ENCODE measurements at regions not wholly inside any gene's neighbourhood (a gene's known extent, or its start where the extent isn't known, plus 50 kb on each side); places are given as distances from the start of the nearest gene placed in this dataset.

GRCh38 chr15:69818529-69818928, 279.2 kb downstream of the TLE3 start:
- no peak for DNase-seq (ENCODE audit: low spot score)

DNA sequence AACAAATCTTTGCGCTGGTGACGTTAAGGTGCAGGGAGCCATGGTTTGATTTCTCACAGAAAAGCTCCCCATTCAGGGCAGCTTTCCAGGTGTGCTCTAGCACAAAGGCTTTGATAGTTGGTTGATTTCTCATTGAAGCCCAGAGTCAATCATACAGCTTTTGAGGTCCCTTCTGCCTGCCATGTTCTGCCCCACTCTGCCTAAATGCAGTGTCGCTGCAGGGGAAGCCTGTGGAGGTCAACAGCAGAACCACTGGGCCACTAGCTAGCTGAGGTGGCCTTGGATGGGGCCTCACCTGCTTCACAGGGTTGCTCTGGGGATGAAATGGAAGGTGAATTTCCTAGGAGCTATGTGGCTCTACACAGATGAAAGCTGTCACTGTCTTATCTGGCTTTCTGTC, 278.3 kb downstream of the TLE3 start:
- DNase-seq (ENCODE audit: low spot score): no peak

GRCh38 chr15:69820819-69821218, 276.9 kb downstream of the TLE3 start:
- DNase-seq (ENCODE audit: low spot score): no peak

GRCh38 chr15:69823223-69823907, 274.4 kb downstream of the TLE3 start:
- DNase-seq (ENCODE audit: low spot score): no peak

GRCh38 chr15:69824075-69824876, 273.4 kb downstream of the TLE3 start:
- DNase-seq (ENCODE audit: low spot score): no peak

DNA sequence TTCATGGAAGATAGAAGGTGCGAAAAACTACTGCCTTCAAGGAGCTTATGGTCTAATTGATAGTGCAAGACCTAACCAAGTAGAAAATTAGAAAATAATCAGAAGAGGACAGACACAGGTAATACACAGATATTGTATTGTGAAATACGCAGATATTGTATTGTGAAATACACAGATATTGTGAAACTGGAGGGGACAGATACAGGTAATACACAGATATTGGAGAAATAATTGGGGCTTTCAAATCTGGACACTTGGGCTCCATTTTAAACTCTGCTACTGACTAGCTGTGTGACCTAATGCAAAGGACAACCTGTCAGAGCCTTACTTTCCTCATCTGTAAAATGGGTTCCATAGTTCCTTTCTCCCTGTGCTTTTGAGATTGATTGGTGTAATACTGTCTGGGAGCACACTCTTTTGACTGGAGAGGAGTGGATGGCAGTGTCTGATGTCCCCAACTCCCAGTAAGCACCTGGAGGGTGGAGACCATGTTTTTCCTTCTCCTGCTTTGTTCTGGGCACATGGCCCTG, 272.8 kb downstream of the TLE3 start:
- no peak for DNase-seq (ENCODE audit: low spot score)

DNA sequence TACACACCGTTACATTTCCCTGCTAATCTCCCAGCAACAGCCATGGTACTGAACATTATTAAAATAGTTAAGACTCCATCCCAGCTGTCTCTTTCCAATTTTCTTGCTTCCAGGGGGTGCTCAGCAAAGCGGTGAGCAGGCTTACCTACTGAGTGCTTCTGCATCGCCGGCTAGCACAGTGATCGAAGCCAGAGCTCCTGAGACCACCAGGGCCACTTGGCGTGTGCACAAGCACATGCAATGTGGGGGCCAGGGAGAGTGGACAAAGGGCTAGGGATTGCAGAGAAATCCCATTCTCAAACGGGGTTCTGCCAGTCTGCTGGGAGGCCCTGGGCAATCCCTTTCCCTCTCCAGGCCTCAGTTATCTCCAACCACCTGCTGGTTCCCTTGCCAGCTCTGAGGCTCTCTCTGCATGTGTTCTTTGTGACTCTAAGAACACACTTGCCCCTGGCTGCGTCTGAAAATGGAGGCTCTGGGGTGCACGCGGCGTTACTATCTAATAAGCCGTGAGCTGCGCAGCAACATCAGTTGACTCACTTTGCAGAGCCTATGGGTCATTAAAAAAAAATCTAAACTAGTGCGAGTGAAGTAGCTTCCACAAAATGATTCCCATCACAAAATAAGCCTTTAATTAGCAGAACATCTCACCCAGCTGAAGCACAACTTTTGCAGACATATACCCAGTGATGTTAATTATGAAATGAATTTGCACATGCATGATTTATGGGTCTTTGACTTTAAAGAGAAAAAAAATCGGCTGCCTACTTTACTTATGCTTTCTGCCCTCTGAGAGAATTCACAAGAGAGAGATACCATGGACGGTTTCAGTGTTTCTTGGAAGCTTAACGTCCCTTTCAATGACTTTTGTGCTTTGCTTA, 271.5 kb downstream of the TLE3 start:
- DNase-seq (ENCODE audit: low spot score): no peak

DNA sequence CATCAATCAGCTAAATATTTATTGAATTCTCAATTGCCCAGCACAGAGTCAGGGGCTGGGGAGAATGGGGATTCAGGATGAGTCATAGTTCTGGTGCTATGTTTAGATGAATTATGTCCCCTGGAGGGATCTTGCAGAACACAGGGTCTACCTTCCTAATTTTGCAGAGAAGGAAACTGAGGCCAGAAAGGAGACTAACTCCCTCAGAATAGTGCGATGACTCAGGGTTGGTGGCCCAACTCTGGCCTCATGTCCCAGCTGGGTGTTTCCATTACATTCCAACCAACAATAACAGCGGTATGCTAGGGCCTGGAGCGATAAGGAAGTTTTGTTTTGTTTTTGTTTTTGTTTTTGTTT, 270.9 kb downstream of the TLE3 start:
- no peak for DNase-seq (ENCODE audit: low spot score)

GRCh38 chr15:69827751-69828150, 270.0 kb downstream of the TLE3 start:
- DNase-seq (ENCODE audit: low spot score): no peak

- no peak for DNase-seq (ENCODE audit: low spot score)
Measured at GRCh38 chr15:69828181-69828828, 269.4 kb downstream of the TLE3 start.

DNA sequence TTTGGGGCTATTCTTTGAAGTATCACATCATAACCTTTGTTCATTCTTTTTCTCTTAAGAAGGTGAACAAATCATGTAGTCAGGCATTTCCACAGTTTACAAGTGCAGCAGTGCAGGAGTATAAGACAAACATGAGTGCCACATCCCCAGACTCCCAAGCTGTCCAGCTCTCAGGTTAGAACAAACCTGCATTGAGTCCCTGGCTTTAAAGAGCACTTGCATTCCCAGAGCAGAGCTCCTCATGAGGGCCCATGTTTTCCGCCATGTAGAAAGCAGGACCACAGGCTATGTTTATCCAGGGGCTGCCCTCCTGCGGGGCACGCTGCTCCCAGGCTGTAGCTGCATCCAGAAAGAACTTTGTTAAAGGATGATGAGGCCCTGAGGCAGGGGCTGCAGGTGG, 267.7 kb downstream of the TLE3 start:
- no peak for DNase-seq (ENCODE audit: low spot score)

- DNase-seq (ENCODE audit: low spot score): no peak
Measured at GRCh38 chr15:69830430-69830829, 267.3 kb downstream of the TLE3 start.

DNA sequence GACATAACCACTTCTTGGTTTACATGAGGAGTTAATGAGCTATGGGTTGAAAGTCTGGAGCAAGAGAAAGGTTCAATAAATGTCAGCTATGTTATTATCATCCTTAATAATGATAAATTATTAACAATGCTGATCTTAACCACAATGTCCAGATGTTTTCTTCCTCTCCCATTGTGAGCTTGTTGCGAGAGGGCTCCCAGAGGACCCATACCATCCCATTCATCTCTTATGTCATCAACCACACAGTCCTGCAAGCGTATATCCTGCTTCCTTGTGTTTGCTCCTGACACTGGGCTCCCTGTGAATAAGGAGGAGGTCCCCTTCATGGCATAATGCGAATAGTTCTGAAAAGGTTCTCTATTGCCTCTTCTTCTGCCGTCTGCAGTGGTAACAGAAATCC, 266.8 kb downstream of the TLE3 start:
- no peak for DNase-seq (ENCODE audit: low spot score)

- DNase-seq (ENCODE audit: low spot score): no peak
Measured at GRCh38 chr15:69834267-69834666, 263.4 kb downstream of the TLE3 start.

GRCh38 chr15:69834761-69835160, 263.0 kb downstream of the TLE3 start:
- DNase-seq (ENCODE audit: low spot score): no peak

GRCh38 chr15:69836048-69836447, 261.7 kb downstream of the TLE3 start:
- DNase-seq (ENCODE audit: low spot score): no peak

DNA sequence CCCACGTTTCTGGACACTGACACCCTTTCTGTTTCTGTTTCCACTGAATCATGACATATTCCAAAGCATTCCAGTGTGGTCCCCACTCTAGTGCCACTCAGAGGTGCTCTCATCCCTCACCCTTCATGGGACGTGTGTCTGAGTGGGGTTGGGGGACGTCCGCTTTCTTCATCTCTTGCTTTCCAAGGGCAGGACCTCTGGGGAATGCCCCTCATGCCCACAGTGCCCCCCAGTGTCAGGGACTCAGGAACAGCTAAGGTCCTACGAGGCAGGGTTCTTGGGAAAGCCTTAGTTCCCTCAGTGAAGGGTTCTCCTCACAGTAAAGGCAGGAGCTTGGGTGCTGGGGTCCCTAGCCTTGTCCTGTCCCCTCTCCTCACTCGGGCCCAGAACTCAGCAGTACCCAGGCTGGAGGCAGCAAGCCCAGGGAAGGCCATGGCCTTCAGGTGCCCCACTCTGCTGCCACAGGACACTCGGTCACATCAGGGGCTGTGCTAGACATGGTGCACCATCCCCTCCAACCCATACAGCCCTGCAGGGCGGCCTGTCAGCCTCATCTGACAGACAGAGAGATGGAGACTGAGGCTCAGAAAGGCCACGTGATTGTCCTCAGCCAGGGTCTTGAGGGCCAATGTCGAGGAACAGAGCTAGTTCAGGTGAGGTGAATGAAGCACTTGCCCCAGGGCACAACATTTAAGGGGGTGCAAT, 261.0 kb downstream of the TLE3 start:
- DNase-seq (ENCODE audit: low spot score): no peak

DNA sequence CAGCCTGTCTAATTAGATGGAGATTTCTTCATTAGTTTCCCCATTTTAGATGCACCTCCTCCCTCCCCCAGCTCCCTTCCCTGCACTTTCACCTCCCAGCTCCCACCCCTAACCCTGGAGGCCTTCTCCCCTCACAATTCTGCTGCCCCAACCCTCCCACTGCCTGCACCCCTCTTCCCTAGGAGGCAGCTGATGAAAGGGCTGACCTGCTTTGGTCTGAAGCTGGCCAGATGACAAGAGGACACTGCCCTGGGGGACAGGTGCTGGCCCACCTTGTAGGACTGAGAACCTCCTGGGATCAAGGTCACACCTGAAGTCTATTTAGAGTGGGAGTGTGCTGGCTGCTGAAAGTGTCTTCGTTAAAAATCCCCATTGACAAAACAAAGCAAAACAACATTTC, 259.4 kb downstream of the TLE3 start:
- DNase-seq (ENCODE audit: low spot score): no peak

DNA sequence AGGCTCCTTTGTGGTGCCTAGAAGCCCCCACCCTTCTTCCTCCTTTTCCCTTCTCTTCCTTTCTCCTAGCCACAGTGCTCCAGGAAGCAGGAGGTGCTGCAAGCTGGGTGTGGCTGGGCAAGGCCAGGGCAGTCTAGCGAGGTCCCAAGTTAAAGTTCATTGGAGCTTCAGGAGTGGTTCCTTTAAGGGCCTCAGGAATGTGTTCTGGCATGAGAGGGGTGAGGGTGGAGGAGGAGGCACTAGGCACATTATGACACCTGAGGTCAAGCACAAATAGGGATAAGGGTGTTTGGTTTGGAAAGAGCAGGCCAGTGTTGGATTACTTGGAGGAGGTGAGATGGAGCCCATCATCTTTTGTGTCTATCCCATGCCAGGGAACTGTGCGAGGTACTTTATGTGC, 258.7 kb downstream of the TLE3 start:
- DNase-seq (ENCODE audit: low spot score): no peak

GRCh38 chr15:69841113-69841828, 256.4 kb downstream of the TLE3 start:
- DNase-seq (ENCODE audit: low spot score): no peak

DNA sequence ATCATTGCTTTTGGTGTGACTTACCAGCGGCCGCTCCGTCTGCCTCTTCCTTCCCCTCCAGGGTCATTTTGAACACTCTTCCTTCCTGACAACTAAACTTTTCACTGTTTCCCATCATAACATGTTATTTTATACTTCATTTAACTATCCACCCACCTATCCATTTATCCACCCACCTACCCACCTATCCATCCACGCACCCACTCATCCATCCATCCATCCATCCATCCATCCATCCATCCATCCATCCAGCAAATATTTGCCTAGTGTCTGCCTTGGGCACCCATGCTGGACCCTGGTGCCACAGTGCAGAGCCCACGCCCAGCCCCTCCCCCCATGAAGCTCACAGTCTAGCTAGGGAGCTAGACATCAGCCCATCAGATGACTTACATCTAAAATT, 254.9 kb downstream of the TLE3 start:
- DNase-seq (ENCODE audit: low spot score): no peak

Data from ureter (tissue), 1 donor.